UCSD-AML1 (cell line): ENCODE measurements at regions not wholly inside any gene's neighbourhood (a gene's known extent, or its start where the extent isn't known, plus 50 kb on each side); places are given as distances from the start of the nearest gene placed in this dataset.

ENCODE experiments used
- DNase-seq: peaks from one replicate; lab custom pipeline; 2025; ENCODE audit not compliant: unreplicated experiment; lab: John Stamatoyannopoulos, UW

GRCh38 chr1:4086085-4086850 is 186.2 kb upstream of the C1orf174 start:
- DNase-seq: no peak

GRCh38 chr1:4086921-4087320 is 186.8 kb upstream of the C1orf174 start:
- no peak for DNase-seq

- no peak for DNase-seq
These were observed 187.7 kb upstream of the C1orf174 start for GRCh38 chr1:4087530-4088420.

GRCh38 chr1:4088676-4089075 is 188.6 kb upstream of the C1orf174 start:
- no peak for DNase-seq

- DNase-seq: no peak
These were observed 189.5 kb upstream of the C1orf174 start for GRCh38 chr1:4089421-4090175.

GRCh38 chr1:4090556-4090955 is 190.5 kb upstream of the C1orf174 start:
- DNase-seq: no peak

GRCh38 chr1:4090976-4091660 is 191.0 kb upstream of the C1orf174 start:
- DNase-seq: no peak

- no peak for DNase-seq
These were observed 191.9 kb upstream of the C1orf174 start for GRCh38 chr1:4091996-4092395.

- no peak for DNase-seq
These were observed 193.9 kb upstream of the C1orf174 start for GRCh38 chr1:4093856-4094565.

- DNase-seq: no peak
These were observed 195.4 kb upstream of the C1orf174 start for GRCh38 chr1:4095433-4095971.

- no peak for DNase-seq
These were observed 201.5 kb upstream of the C1orf174 start for GRCh38 chr1:4101459-4102161.

GRCh38 chr1:4105300-4105880 is 205.3 kb upstream of the C1orf174 start:
- DNase-seq: no peak

- DNase-seq: no peak
These were observed 206.7 kb upstream of the C1orf174 start for GRCh38 chr1:4106731-4107130.

- no peak for DNase-seq
These were observed 207.2 kb upstream of the C1orf174 start for GRCh38 chr1:4107291-4107690.

- DNase-seq: no peak
These were observed 208.3 kb upstream of the C1orf174 start for GRCh38 chr1:4108331-4108730.

GRCh38 chr1:4108758-4109627 is 208.9 kb upstream of the C1orf174 start:
- no peak for DNase-seq

GRCh38 chr1:4109628-4109940 is 209.5 kb upstream of the C1orf174 start:
- no peak for DNase-seq

GRCh38 chr1:4110888-4111287 is 210.8 kb upstream of the C1orf174 start:
- no peak for DNase-seq
